Lower leg skin (tissue), 3 donors: ENCODE measurements at regions not wholly inside any gene's neighbourhood (a gene's known extent, or its start where the extent isn't known, plus 50 kb on each side); places are given as distances from the start of the nearest gene placed in this dataset.

Source experiments
- CTCF ChIP-seq, 3 donors: fragments of 450-650 bp; IDR thresholded peaks; one replicate each; pipeline ENCODE4 v1.5.1; 2016; ENCODE audit warnings: antibody characterized with exemption in 3 of 3, mild to moderate bottlenecking in 3 of 3, moderate library complexity in 2 of 3
- POLR2A ChIP-seq, 2 donors: fragments of 450-650 bp; IDR thresholded peaks; one replicate each; pipeline ENCODE4 v1.6.1; 2016 to 2017; ENCODE audit warnings: antibody characterized with exemption in 2 of 2, mild to moderate bottlenecking in 1 of 2, moderate library complexity in 1 of 2

GRCh38 chr4:81796790-81797528 lies 325.3 kb upstream of the RASGEF1B start:
- no peak for TF ChIP-seq POLR2A (IDR thresholded peaks at IDR 0.05)
- no peak for TF ChIP-seq CTCF (IDR thresholded peaks at IDR 0.05)
